ENCODE measurements at regions not wholly inside any gene's neighbourhood (a gene's known extent, or its start where the extent isn't known, plus 50 kb on each side); places are given as distances from the start of the nearest gene placed in this dataset.

GRCh38 chr2:128589681-128590080, 271.0 kb upstream of the HS6ST1 start:
- TF ChIP-seq CTCF (conservative IDR thresholded peaks at IDR 0.05; ENCODE audit: low read depth, low read length) (no peak), EZH2 (IDR thresholded peaks at IDR 0.05; ENCODE audit: low read length, unreplicated experiment) (no peak)
